ENCODE measurements at regions not wholly inside any gene's neighbourhood (a gene's known extent, or its start where the extent isn't known, plus 50 kb on each side); places are given as distances from the start of the nearest gene placed in this dataset.

GRCh38 chr2:23069156-23069555 is 315.8 kb upstream of the KLHL29 start:
- DNase-seq = no peak

DNA sequence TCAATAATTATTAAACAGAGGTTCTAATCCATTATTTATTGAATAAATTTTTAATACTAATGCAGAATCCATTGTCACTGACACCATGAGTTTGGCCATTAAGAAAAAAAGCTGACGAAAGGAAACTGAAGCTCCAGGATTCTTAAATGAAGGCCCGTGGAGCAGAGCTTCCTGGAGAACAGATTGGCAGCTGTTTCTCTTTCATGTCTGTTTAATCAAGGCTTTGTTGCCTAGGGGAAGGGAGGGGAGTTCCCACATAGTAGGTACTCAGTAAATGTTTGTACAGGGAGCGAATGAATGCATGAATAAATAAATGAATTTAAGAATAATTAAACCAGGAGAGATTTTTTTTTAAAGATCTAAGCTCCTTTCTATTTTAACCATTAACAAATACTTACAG is 315.1 kb upstream of the KLHL29 start:
- DNase-seq = no peak

DNA sequence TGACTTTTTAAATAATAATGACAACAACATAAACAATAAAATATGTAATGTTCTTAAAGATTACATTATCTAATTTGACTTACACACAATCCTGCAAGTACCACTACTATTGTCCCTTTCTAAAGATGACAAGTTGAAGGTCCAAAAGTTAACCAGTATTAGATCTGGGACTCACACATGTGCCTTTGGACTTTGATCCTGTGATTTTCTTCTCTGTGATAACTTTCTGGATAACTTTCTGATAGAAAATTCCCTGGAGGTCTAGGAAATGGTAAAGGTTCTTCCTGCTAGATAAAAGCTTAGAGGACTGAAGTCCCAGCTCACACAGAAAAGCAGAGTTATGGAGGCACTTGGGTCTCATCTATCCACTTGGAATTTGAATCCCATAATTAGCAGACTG is 311.9 kb upstream of the KLHL29 start:
- DNase-seq = no peak

GRCh38 chr2:23073671-23074070 is 311.3 kb upstream of the KLHL29 start:
- no peak for DNase-seq

DNA sequence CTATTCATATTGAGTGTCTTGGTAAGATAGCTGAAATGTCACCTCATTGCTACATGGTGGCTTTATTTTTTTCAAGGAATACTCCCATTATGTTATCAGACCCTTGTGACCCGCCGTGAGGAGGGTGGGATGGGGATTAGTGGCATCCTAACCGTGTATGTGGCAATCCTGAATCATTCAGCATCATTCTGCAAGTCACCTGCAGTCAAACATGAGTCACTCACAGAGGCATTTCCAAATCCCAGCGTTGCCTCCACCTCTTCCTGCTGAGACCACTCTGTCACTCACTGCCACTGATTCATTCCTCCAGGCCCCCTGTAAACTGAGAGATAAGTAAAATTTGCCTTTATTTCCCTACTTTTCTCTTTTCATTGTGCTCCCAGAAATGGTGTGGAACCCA is 307.4 kb upstream of the KLHL29 start:
- no peak for DNase-seq

GRCh38 chr2:23078784-23079434 is 306.1 kb upstream of the KLHL29 start:
- no peak for DNase-seq

- DNase-seq = no peak
These were observed 301.0 kb upstream of the KLHL29 start for GRCh38 chr2:23083966-23084365.

- DNase-seq = no peak
These were observed 294.0 kb upstream of the KLHL29 start for GRCh38 chr2:23091019-23091418.

- DNase-seq = no peak
These were observed 293.1 kb upstream of the KLHL29 start for GRCh38 chr2:23091900-23092299.

- no peak for DNase-seq
These were observed 292.1 kb upstream of the KLHL29 start for GRCh38 chr2:23092831-23093230.

GRCh38 chr2:23093513-23093912 is 291.5 kb upstream of the KLHL29 start:
- DNase-seq = no peak

- no peak for DNase-seq
These were observed 287.9 kb upstream of the KLHL29 start for GRCh38 chr2:23096906-23097602.

DNA sequence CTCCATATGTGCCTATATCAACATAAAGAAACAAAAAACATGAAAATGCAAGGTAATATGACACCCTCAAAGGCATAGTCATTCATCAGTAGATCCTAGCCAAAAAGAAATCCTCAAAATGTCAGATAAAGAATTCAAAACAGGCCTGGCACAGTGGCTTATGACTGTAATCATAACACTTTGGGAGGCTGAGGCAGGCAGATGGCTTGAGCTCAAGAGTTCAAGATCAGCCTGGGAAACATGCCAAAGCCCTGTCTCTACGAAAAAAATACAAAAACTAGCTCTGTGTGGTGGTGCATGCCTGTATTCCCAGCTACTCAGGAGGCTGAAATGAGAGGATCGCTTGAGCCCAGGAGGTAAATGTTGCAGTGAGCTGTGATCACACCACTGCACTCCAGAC is 284.6 kb upstream of the KLHL29 start:
- no peak for DNase-seq

GRCh38 chr2:23106242-23106785 is 278.7 kb upstream of the KLHL29 start:
- DNase-seq = no peak

DNA sequence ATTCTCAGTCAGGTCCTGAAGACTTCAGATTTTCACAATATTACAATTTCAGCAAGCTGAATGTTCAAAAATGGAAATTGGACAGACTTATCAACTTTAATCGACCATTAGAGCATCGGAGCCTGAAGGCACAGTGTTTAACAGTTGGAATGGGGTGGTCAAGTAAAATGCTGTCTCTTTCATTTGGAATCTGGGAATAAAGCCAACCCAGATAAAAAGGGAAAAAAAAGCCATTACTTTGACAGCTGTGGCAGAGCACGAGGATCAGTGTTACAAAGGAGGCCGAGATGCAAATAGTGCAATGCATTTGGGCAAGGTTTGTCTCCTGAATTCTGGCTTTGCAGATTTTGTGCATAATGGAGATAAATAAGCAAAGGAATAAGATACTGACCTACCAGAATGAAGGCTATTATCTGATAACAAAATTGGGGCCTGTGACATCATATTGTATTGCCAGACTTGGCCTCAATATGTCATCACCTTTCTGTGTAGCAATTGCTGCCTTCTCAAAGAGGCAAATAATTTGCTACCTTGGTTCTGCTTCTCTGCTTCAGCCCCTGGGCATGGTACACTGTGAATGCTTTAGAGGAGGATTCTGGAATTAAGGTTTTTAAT is 277.5 kb upstream of the KLHL29 start:
- DNase-seq = no peak

GRCh38 chr2:23111263-23111662 is 273.7 kb upstream of the KLHL29 start:
- DNase-seq = no peak

DNA sequence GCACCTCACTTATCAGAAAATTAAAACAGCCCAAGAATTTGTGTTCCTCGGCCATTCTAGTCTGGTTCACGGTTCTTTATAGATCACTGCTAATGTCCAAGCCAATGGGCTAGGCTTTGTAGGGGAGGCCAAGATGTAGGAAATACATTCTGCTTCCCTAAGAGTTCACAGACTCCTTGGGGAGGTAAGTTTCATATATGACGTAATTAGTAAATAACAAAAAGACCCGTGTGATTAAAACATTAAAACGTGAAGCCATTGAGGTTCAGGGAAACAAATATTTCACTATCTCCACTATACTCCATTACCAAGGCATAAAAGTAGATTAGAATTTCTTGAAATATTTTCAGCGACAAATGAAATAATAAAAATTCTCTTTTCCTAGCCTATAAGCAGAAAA is 272.5 kb upstream of the KLHL29 start:
- DNase-seq = no peak

- DNase-seq = no peak
These were observed 270.7 kb upstream of the KLHL29 start for GRCh38 chr2:23114299-23114698.

DNA sequence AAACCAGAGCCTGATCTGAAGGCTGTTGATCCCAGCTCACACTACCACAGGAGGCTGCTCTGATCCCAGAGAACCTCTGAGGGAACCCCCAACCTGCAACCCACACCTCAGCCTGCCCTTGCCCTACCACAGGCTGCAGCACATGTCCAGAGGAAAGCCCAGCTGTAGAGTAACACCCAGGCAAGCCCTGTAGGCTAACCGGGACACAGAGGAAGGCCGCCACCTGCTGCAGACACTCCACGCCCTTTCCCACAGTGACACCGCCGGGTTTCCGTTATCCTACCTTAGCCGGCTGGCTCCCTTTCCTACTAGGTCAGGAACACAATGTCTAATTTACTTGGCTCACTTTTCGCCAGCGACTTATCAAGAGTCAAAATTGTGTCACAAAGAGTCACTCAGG is 266.7 kb upstream of the KLHL29 start:
- no peak for DNase-seq

GRCh38 chr2:23118894-23119293 is 266.1 kb upstream of the KLHL29 start:
- DNase-seq = no peak

GRCh38 chr2:23120161-23120560 is 264.8 kb upstream of the KLHL29 start:
- no peak for DNase-seq

DNA sequence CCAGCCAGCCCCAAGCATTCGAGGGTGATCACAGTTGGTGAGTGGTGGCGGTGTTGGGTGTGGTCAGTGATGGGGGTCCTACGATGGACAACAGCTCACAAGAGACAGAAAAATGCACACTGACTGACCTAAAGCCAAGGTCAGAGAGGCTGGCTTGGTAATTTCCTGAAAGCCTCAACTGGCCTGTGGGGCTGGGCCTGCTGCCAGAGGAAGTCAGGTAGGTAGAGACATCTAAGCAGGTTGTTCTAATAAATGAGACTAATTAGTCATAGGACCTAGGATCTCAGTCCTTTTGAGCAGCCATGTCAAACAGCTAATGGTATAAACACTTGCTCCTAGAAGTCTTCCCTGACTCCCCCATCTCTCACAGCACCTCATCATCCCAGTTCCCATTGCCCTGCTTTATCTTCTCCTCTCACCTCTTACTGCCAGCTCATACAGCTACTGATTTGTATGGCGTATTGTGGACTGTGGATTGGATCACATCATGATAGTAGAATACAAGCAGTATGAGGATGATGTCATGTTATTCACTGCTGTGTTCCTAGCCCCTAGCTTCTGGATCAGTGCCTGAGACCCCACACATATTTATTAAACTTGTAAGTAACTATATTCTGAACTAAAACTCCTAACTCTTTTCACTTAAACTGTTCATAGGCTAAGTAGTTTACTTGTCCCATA is 262.9 kb upstream of the KLHL29 start:
- DNase-seq = no peak

GRCh38 chr2:23122681-23123215 is 262.2 kb upstream of the KLHL29 start:
- no peak for DNase-seq
